HepG2 (cell line): ENCODE measurements at regions not wholly inside any gene's neighbourhood (a gene's known extent, or its start where the extent isn't known, plus 50 kb on each side); places are given as distances from the start of the nearest gene placed in this dataset.

ENCODE experiments used
- ATAC-seq: fragments of 200-7000 bp; cut with Tn5 transposase; 3 replicates; pipeline ENCODE4 v1.9.1; 2020; ENCODE audit warnings: mild to moderate bottlenecking, moderate library complexity
- BruUV-seq: library from RNA; stranded (reverse); fragments of 400-500 nt; replicated peaks from 2 replicates; lab custom pipeline; 2021; lab: Mats Ljungman, UMichigan
- CTCF ChIA-PET: fragments of 300-600 bp; formaldehyde crosslinking; extraction: SDS; loops from one replicate; lab custom pipeline; 2021; ENCODE audit warnings: low total read pairs, inconsistent platforms, low intra/inter-chr PET ratio; lab: Yijun Ruan, JAX
- POLR2A ChIA-PET: fragments of 350-600 bp; sonication (Branson Sonifier 250); formaldehyde crosslinking; loops from one replicate; lab custom pipeline; 2020; ENCODE audit warnings: antibody characterized with exemption, inconsistent platforms; lab: Yijun Ruan, JAX
- DNase-seq: peaks from one replicate; pipeline ENCODE4 v3.0.0-alpha.2; 2015; ENCODE audit warnings: low spot score
- FAIRE-seq: peaks from 3 replicates; lab custom pipeline; 2011; peaks lifted over from hg19 to GRCh38; lab: Jason Lieb, UNC
- H2AFZ ChIP-seq: one replicate; pipeline ENCODE4 v1.6.1; 2011; ENCODE audit warnings: low read length, inconsistent platforms
- H3K27ac ChIP-seq: fragments of 300-600 bp; 3 replicates; pipeline ENCODE4 v1.8.0; 2011; ENCODE audit warnings: mixed run types, mild to moderate bottlenecking, mixed read lengths, low read length, inconsistent platforms; ENCODE audit not compliant: insufficient read depth; ENCODE audit errors: extremely low read length
- H3K27me3 ChIP-seq, 2 experiments: fragments of 200-600 bp in 1 of 2; 2 replicates in 1 of 2; 3 replicates in 1 of 2; pipeline versions ENCODE4 v1.6.0 to v1.8.0; 2011; ENCODE audit warnings: low read length in 2 of 2, mild to moderate bottlenecking in 2 of 2, moderate library complexity in 2 of 2, inconsistent platforms in 1 of 2; ENCODE audit not compliant: insufficient read depth in 2 of 2, control insufficient read depth in 1 of 2
- H3K36me3 ChIP-seq, 2 experiments: fragments of 200-600 bp in 1 of 2; replicated peaks in 1 of 2; 2 replicates in 1 of 2; 3 replicates in 1 of 2; pipeline versions ENCODE4 v1.5.1 to v1.8.0; 2011; ENCODE audit warnings: low read length in 2 of 2, inconsistent platforms in 1 of 2; ENCODE audit not compliant: insufficient read depth in 2 of 2, control insufficient read depth in 1 of 2
- H3K4me1 ChIP-seq: 2 replicates; pipeline ENCODE4 v1.5.1; 2012; ENCODE audit warnings: low read length, inconsistent platforms; ENCODE audit not compliant: insufficient read depth
- H3K4me2 ChIP-seq: 2 replicates; pipeline ENCODE4 v1.6.0; 2011; ENCODE audit warnings: low read depth, low read length, inconsistent platforms
- H3K4me3 ChIP-seq, 3 experiments: fragments of 200-600 bp in 1 of 3; sonication (generic), shearing (Covaris generic) in 1 of 3; replicated peaks in 1 of 3; 2 replicates each; pipeline ENCODE4 v1.5.1; 2011 to 2016; ENCODE audit warnings: low read length in 3 of 3, inconsistent platforms in 2 of 3, low read depth in 2 of 3, mild to moderate bottlenecking in 2 of 3, control low read depth in 1 of 3, mixed read lengths in 1 of 3; ENCODE audit not compliant: insufficient read depth in 1 of 3
- H3K79me2 ChIP-seq: one replicate; pipeline ENCODE4 v1.6.1; 2011; ENCODE audit warnings: low read length, inconsistent platforms; ENCODE audit not compliant: insufficient read depth
- H3K9ac ChIP-seq: 2 replicates; pipeline ENCODE4 v1.6.0; 2011; ENCODE audit warnings: mild to moderate bottlenecking, low read depth, low read length, inconsistent platforms; ENCODE audit not compliant: insufficient read depth
- H3K9me3 ChIP-seq: 2 replicates; pipeline ENCODE4 v1.5.1; 2012; ENCODE audit warnings: mild to moderate bottlenecking, low read length
- H4K20me1 ChIP-seq: 2 replicates; pipeline ENCODE4 v1.6.0; 2011; ENCODE audit warnings: inconsistent platforms, mild to moderate bottlenecking, low read length, moderate library complexity; ENCODE audit not compliant: insufficient read depth
- ATM ChIP-seq: fragments of 450-650 bp; IDR thresholded peaks from 2 replicates; pipeline ENCODE4 v1.7.1; 2017; ENCODE audit warnings: mild to moderate bottlenecking, borderline replicate concordance
- CREM ChIP-seq, 2 experiments: sonication (generic) in 1 of 2; formaldehyde crosslinking in 1 of 2; IDR thresholded peaks; 2 replicates each; pipeline versions ENCODE4 v1.4.0 to v1.6.1; 2016 to 2020; ENCODE audit warnings: antibody characterized with exemption in 1 of 2, mild to moderate bottlenecking in 1 of 2, missing genetic modification reagents in 1 of 2
- EZH2 ChIP-seq: conservative IDR thresholded peaks from 2 replicates; pipeline ENCODE4 v1.6.1; 2012; ENCODE audit warnings: mild to moderate bottlenecking, low read depth, low read length, moderate library complexity
- KLF12 ChIP-seq: sonication (generic); formaldehyde crosslinking; IDR thresholded peaks from 2 replicates; pipeline ENCODE4 v1.4.0; 2020; ENCODE audit warnings: missing genetic modification reagents, borderline replicate concordance
- MEIS1 ChIP-seq: sonication (generic); formaldehyde crosslinking; IDR thresholded peaks from 2 replicates; pipeline ENCODE4 v1.9.0; 2021; ENCODE audit warnings: mild to moderate bottlenecking, missing genetic modification reagents, moderate library complexity, borderline replicate concordance
- REXO4 ChIP-seq: sonication (generic); formaldehyde crosslinking; IDR thresholded peaks from 2 replicates; pipeline ENCODE4 v1.8.0; 2022; ENCODE audit warnings: missing genetic modification reagents, mild to moderate bottlenecking, borderline replicate concordance
- SALL2 ChIP-seq: sonication (generic); formaldehyde crosslinking; IDR thresholded peaks from 2 replicates; pipeline ENCODE4 v1.8.1; 2023; ENCODE audit warnings: mild to moderate bottlenecking, missing genetic modification reagents, inconsistent platforms
- SYNCRIP ChIP-seq: fragments of 200-400 bp; formaldehyde crosslinking; IDR thresholded peaks from 2 replicates; pipeline ENCODE4 v1.6.1; 2018; ENCODE audit warnings: mild to moderate bottlenecking, low read depth, low read length; ENCODE audit not compliant: insufficient read depth
- ZBTB7A ChIP-seq: sonication (generic); formaldehyde crosslinking; IDR thresholded peaks from 2 replicates; pipeline ENCODE4 v1.8.0; 2022; ENCODE audit warnings: mild to moderate bottlenecking, missing genetic modification reagents
- ZIK1 ChIP-seq: sonication (generic); formaldehyde crosslinking; IDR thresholded peaks from 2 replicates; pipeline ENCODE4 v1.5.0; 2020; ENCODE audit warnings: mild to moderate bottlenecking, low read depth, missing genetic modification reagents, borderline replicate concordance
- ZNF205 ChIP-seq: IDR thresholded peaks from 2 replicates; pipeline ENCODE4 v1.6.1; 2018; ENCODE audit warnings: missing biosample characterization, missing genetic modification reagents
- ZNF557 ChIP-seq: sonication (generic); formaldehyde crosslinking; IDR thresholded peaks from 2 replicates; pipeline ENCODE4 v1.4.0; 2020; ENCODE audit warnings: missing genetic modification reagents
- ZNF670 ChIP-seq: sonication (generic); formaldehyde crosslinking; IDR thresholded peaks from 2 replicates; pipeline ENCODE4 v1.8.0; 2022; ENCODE audit warnings: mild to moderate bottlenecking, missing genetic modification reagents, borderline replicate concordance
- ZNF782 ChIP-seq: sonication (generic); formaldehyde crosslinking; IDR thresholded peaks from 2 replicates; pipeline ENCODE4 v1.4.0; 2020; ENCODE audit warnings: missing genetic modification reagents, mild to moderate bottlenecking, borderline replicate concordance
- ZNF788 ChIP-seq: sonication (generic); formaldehyde crosslinking; IDR thresholded peaks from 2 replicates; pipeline ENCODE4 v1.5.0; 2020; ENCODE audit warnings: mild to moderate bottlenecking, missing genetic modification reagents, borderline replicate concordance
- WGBS: methylation state at CpG from one replicate; pipeline ENCODE4 v1.1.6; 2017; ENCODE audit warnings: low lambda C conversion rate; 5-methylcytosine and 5-hydroxymethylcytosine counted together
- in situ Hi-C: cut with HindIII; loops from 2 replicates; pipeline ENCODE4 v1.10.0; 2017; ENCODE audit warnings: low pct_unique_long_range_greater_than_20kb; ENCODE audit not compliant: extremely low pct_ligation_motif_present
- intact Hi-C: fragments of 100-400 bp; cut with micrococcal nuclease; formaldehyde crosslinking; loops from one replicate; pipeline ENCODE4 v1.10.0; 2022; ENCODE audit not compliant: unreplicated experiment
- TF ChIP-seq, protein P1 (sequence below): sonication (generic); formaldehyde crosslinking; IDR thresholded peaks from 2 replicates; pipeline ENCODE4 v1.4.0; 2020; ENCODE audit warnings: mild to moderate bottlenecking, low read depth, missing genetic modification reagents
- TF ChIP-seq, protein P2 (sequence below), 2 experiments: sonication (generic) in 1 of 2; formaldehyde crosslinking in 1 of 2; IDR thresholded peaks; 2 replicates each; pipeline versions ENCODE4 v1.6.1 to v1.9.0; 2014 to 2022; ENCODE audit warnings: antibody characterized with exemption in 1 of 2, borderline replicate concordance in 1 of 2, inconsistent platforms in 1 of 2, low read depth in 1 of 2, missing genetic modification reagents in 1 of 2

DNA sequence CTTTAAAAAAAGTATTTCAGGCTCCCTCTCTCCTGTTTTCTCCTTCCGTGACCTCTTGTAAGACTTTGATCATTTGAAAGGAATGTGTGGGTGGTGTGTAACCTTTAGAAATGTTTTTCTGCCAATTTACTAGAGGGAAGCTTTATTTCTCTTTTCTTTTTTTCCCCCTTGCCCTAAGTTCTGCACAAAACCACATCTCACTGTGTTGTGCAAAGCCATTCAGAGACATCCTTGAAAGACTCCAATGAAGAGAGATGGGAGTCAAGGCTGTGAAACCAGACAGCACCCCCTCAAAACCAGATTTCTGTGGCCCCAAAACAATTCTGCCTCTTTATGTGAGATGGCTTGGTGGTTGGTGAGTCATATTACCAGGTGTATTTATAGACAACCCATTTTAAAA is 184.6 kb upstream of the ERBB4 start (continued):
- TF ChIP-seq ZNF782 (no peak), ZNF205 (no peak), ZNF670 (CRISPR knock-in tag) (no peak), EZH2 (no peak), ZNF557 (CRISPR knock-in tag) (no peak), CREM (IDR thresholded peaks at IDR 0.05) (no peak), CREM (CRISPR knock-in tag; IDR thresholded peaks at IDR 0.05) (no peak), ATM (no peak), MEIS1 (CRISPR knock-in tag) (no peak), ZNF788 (CRISPR knock-in tag) (no peak)
- TF ChIP-seq, protein P1, sequence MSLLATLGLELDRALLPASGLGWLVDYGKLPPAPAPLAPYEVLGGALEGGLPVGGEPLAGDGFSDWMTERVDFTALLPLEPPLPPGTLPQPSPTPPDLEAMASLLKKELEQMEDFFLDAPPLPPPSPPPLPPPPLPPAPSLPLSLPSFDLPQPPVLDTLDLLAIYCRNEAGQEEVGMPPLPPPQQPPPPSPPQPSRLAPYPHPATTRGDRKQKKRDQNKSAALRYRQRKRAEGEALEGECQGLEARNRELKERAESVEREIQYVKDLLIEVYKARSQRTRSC (CRISPR knock-in tag), result no peak

DNA sequence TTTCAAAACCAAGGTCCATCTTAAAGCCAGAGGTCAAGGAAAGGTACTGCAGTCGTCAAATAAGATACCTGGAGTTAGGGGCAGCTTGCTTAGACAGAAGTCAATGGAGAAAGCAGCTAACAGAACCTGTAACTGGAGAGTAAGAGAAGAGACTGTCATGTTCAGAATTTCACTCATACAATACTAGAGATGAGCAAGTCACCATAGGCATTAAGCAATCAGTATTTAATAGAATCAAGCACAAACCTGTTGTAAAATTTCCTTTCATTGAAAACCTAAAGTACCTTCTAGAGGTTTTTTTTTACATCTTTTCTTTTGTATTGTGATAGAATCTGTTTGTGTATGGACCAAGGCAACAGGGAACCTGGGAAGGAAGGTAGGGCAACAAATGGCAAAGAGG is 183.4 kb upstream of the ERBB4 start:
- Histone ChIP-seq H2AFZ (no peak overlapping the region), H3K27ac (no peak overlapping the region), H3K9ac (no peak overlapping the region), H3K4me2 (no peak overlapping the region), H3K9me3 (peaks cover 10% of the 10 kb centered on the region; the same call in 1 of the 2 replicates), H3K4me1 (no peaks in the 10 kb centered on the region), H3K27me3 (no peaks in the 10 kb centered on the region), H3K36me3 (no peaks in the 10 kb centered on the region), H3K4me3 (no peak overlapping the region), H3K79me2 (no peaks in the 10 kb centered on the region), H4K20me1 (no peaks in the 10 kb centered on the region)
- no peak for DNase-seq
- FAIRE-seq, result no peak
- no TSS peak for BruUV-seq
- ChIA-PET CTCF (no interaction called here), POLR2A (no interaction called here)
- in situ Hi-C loops, result no loop called here
- ATAC-seq, result no peak
- intact Hi-C loops, result no loop called here
- 0% methylated on average over 1 of the region's 1 CpG for whole genome bisulfite sequencing
- TF ChIP-seq, protein P2, sequence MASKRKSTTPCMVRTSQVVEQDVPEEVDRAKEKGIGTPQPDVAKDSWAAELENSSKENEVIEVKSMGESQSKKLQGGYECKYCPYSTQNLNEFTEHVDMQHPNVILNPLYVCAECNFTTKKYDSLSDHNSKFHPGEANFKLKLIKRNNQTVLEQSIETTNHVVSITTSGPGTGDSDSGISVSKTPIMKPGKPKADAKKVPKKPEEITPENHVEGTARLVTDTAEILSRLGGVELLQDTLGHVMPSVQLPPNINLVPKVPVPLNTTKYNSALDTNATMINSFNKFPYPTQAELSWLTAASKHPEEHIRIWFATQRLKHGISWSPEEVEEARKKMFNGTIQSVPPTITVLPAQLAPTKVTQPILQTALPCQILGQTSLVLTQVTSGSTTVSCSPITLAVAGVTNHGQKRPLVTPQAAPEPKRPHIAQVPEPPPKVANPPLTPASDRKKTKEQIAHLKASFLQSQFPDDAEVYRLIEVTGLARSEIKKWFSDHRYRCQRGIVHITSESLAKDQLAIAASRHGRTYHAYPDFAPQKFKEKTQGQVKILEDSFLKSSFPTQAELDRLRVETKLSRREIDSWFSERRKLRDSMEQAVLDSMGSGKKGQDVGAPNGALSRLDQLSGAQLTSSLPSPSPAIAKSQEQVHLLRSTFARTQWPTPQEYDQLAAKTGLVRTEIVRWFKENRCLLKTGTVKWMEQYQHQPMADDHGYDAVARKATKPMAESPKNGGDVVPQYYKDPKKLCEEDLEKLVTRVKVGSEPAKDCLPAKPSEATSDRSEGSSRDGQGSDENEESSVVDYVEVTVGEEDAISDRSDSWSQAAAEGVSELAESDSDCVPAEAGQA (IDR thresholded peaks at IDR 0.05; ENCODE audit: low read depth), result no peak
- TF ChIP-seq, protein P2 (CRISPR knock-in tag; IDR thresholded peaks at IDR 0.05; ENCODE audit: borderline replicate concordance), result no peak
- no peak for TF ChIP-seq SYNCRIP
- no peak for TF ChIP-seq REXO4 (CRISPR knock-in tag)
- no peak for TF ChIP-seq ZBTB7A (CRISPR knock-in tag)
- TF ChIP-seq KLF12 (CRISPR knock-in tag), result no peak
- TF ChIP-seq SALL2 (CRISPR knock-in tag), result no peak
- no peak for TF ChIP-seq ZIK1
